ENCODE measurements at regions not wholly inside any gene's neighbourhood (a gene's known extent, or its start where the extent isn't known, plus 50 kb on each side); places are given as distances from the start of the nearest gene placed in this dataset.

- TF ChIP-seq CTCF (conservative IDR thresholded peaks at IDR 0.05; ENCODE audit: low read depth in 2 of 2) (no peak), CREB1 (CRISPR knock-in tag; IDR thresholded peaks at IDR 0.05; ENCODE audit: low read depth) (no peak), EZH2 (IDR thresholded peaks at IDR 0.05; ENCODE audit: low read depth, unreplicated experiment) (no peak), EZH2phosphoT487 (IDR thresholded peaks at IDR 0.05; ENCODE audit: unreplicated experiment) (no peak), JUNB (IDR thresholded peaks at IDR 0.05; ENCODE audit: unreplicated experiment) (no peak), ETS1 (IDR thresholded peaks at IDR 0.05) (no peak), POLR2AphosphoS5 (IDR thresholded peaks at IDR 0.05; ENCODE audit: low read depth) (no peak), REST (IDR thresholded peaks at IDR 0.05; ENCODE audit: unreplicated experiment) (no peak), ZNF114 (CRISPR knock-in tag; IDR thresholded peaks at IDR 0.05) (no peak), NANOG (IDR thresholded peaks at IDR 0.05; ENCODE audit: borderline replicate concordance) (no peak), STAT1 (IDR thresholded peaks at IDR 0.05; ENCODE audit: unreplicated experiment) (no peak), ZNF331 (CRISPR knock-in tag; IDR thresholded peaks at IDR 0.05; ENCODE audit: low read depth) (no peak), ZNF462 (CRISPR knock-in tag; IDR thresholded peaks at IDR 0.05) (no peak)
These were observed 267.4 kb upstream of the CHAC2 start for GRCh38 chr2:53500181-53500580.

All from GM23338 (cell line).